Dedifferentiated amniotic fluid mesenchymal stem cell (primary cell): ENCODE measurements at regions not wholly inside any gene's neighbourhood (a gene's known extent, or its start where the extent isn't known, plus 50 kb on each side); places are given as distances from the start of the nearest gene placed in this dataset.
"Not testable (repeated sequence)": the region's sequence is repeated elsewhere in the genome, so short reads cannot be mapped to it uniquely, and the experiment has no call there.

ENCODE experiments used
- DNase-seq: peaks from one replicate; pipeline ENCODE4 v3.0.0-alpha.2; 2016; ENCODE audit errors: extremely low spot score

- DNase-seq: no peak
These were observed 3031.0 kb upstream of the TEKT4 start for GRCh38 chr2:91839904-91840868.

GRCh38 chr2:91842264-91842663, 3029.0 kb upstream of the TEKT4 start:
- DNase-seq: not testable (repeated sequence)

GRCh38 chr2:91842913-91843312, 3028.3 kb upstream of the TEKT4 start:
- not testable (repeated sequence) for DNase-seq

- not testable (repeated sequence) for DNase-seq
These were observed 3027.3 kb upstream of the TEKT4 start for GRCh38 chr2:91843723-91844450.

- DNase-seq: not testable (repeated sequence)
These were observed 3026.8 kb upstream of the TEKT4 start for GRCh38 chr2:91844451-91844825.

GRCh38 chr2:91846388-91846787, 3024.8 kb upstream of the TEKT4 start:
- DNase-seq: not testable (repeated sequence)

GRCh38 chr2:91851689-91852420, 3019.4 kb upstream of the TEKT4 start:
- not testable (repeated sequence) for DNase-seq

- DNase-seq: not testable (repeated sequence)
These were observed 3014.3 kb upstream of the TEKT4 start for GRCh38 chr2:91856971-91857370.

GRCh38 chr2:91857711-91858110, 3013.5 kb upstream of the TEKT4 start:
- not testable (repeated sequence) for DNase-seq

GRCh38 chr2:91871716-91872115, 2999.5 kb upstream of the TEKT4 start:
- not testable (repeated sequence) for DNase-seq

GRCh38 chr2:91873416-91873815, 2997.8 kb upstream of the TEKT4 start:
- DNase-seq: not testable (repeated sequence)

- DNase-seq: not testable (repeated sequence)
These were observed 2993.5 kb upstream of the TEKT4 start for GRCh38 chr2:91877658-91878210.

- not testable (repeated sequence) for DNase-seq
These were observed 2976.1 kb upstream of the TEKT4 start for GRCh38 chr2:91895091-91895490.

- not testable (repeated sequence) for DNase-seq
These were observed 2953.6 kb upstream of the TEKT4 start for GRCh38 chr2:91917602-91918001.
